GM18508 (cell line): ENCODE measurements at regions not wholly inside any gene's neighbourhood (a gene's known extent, or its start where the extent isn't known, plus 50 kb on each side); places are given as distances from the start of the nearest gene placed in this dataset.
A peak's percentile ranks its signal among the peaks of the same experiment; 100 is the strongest.
"Not testable (repeated sequence)": the region's sequence is repeated elsewhere in the genome, so short reads cannot be mapped to it uniquely, and the experiment has no call there.

ENCODE experiments used
- ATAC-seq: cut with Tn5 transposase; IDR thresholded peaks from one replicate; pipeline ENCODE4 v1.9.1; 2021; ENCODE audit warnings: moderate number of reproducible peaks; ENCODE audit not compliant: insufficient read depth, unreplicated experiment

DNA sequence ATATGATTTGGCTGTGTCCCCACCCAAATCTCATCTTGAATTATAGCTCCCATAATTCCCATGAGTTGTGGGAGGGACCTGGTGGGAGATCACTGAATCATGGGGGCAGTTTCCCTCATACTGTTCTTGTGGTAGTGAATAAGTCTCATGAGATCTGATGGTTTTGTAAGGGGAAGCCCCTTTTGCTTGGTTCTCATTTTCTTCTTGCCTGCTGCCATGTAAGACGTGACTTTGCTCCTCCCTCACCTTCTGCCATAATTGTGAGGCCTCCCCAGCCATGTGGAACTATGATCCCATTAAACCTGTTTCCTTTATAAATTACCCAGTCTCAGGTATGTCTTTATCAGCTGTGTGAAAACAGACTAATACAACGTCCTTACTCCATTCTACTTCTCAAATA lies 108.5 kb upstream of the SCAF8 start:
- ATAC-seq, result not testable (repeated sequence)

DNA sequence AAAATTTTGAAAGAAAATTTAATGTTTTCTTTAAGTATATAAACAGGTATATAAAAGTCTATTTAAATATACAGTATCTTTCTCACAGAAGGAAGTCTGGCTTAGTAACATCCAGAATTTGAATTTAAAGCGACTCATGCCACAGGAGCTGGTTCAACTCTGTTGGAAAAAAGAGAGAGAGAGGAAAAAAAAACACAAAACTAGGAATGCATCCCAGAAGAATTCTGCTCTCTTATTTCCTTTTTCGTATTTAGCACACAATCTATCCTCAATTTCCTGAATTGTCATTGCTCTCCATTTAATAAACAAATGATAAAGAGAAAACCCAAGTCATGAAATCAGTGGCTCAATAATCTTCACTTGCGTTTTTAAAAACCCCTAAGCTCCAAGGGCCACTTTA lies 107.5 kb upstream of the SCAF8 start:
- ATAC-seq, result no peak

DNA sequence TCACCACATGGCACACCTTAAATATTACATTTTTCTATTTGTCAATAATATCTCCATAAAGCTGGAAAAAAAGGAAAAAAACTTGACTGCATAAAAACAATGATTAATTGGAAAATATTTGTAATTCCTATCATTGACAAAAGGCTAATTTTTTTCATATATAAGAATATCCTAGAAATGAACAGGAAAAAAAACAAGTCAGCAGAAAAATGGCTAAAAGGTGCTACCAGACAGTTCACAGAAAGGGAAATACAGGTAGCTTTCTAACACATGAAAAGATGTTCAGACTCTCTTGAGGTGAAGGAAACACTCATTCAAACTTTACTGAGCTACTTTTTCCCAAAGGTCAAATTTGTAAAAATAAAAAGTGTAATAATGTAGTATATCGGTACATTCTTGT lies 104.1 kb upstream of the SCAF8 start:
- no peak for ATAC-seq

DNA sequence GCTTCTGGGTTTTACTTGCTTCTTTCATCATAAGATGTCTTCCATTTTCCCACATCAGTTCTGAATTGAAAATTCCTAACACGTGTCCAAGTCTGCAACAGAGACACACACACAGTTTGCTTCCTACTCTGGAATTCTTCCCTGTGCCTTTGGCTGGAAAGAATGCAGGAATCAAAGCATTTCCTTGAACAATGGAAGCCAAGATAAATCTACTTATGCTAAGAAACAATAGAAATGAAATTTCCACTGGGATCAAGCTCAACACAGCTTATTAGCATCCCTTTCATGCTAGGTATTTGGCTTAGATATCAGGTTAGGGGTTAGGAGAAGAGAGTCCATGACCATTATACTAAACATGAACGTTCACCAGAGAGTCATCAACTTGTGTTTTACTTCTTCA lies 101.1 kb upstream of the SCAF8 start:
- no peak for ATAC-seq

DNA sequence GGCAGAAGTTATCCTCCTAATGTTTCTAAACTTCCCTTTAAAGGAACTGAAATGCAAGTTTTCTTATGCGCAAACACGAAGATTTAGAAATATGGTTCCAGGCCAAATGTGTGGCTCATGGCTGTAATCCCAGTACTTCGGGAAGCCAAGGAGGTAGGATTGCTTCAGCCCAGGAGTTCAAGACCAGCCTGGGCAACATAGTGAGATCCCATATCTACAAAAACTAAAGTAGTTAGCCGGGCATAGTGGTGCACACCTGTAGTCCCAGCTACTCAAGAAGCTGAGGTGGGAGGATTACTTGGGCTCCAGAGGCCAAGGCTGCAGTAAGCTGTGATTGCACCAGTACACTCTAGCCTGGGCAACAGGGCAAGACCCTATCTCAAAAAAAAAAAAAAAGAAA lies 95.8 kb upstream of the SCAF8 start:
- ATAC-seq, result no peak

DNA sequence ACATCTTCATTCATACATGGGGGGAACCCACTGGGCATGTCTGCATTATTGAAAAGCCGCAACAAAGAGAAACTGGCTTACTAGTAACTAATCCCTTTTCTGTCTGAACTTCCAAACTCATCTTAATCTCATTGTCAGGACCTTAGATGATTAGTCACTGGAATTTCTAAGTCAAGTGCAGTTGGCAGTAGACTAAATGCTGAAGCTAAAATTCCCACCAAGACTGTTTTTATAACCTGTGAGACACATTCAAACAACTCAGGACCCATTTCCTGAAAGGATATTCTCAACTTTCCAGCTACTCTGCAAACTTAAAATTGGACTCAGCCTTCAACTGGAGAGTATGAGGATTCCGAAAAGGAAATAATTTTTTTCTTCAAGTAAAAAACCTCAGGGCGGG lies 94.8 kb upstream of the SCAF8 start:
- no peak for ATAC-seq

DNA sequence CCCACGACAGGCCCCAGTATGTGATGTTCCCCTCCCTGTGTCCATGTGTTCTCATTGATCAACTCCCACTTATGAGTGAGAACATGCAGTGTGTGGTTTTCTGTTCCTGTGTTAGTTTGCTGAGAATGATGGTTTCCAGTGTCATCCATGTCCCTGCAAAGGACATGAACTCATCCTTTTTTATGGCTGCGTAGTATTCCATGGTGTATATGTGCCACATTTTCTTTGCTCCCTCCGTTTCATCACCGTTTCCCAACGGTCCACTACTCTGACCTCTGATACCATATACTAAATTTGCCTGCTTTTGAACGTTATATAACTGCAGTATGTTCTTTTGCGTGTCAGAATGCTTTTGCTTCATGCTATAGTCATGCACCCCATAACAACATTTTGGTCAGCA lies 94.0 kb upstream of the SCAF8 start:
- ATAC-seq, result not testable (repeated sequence)

DNA sequence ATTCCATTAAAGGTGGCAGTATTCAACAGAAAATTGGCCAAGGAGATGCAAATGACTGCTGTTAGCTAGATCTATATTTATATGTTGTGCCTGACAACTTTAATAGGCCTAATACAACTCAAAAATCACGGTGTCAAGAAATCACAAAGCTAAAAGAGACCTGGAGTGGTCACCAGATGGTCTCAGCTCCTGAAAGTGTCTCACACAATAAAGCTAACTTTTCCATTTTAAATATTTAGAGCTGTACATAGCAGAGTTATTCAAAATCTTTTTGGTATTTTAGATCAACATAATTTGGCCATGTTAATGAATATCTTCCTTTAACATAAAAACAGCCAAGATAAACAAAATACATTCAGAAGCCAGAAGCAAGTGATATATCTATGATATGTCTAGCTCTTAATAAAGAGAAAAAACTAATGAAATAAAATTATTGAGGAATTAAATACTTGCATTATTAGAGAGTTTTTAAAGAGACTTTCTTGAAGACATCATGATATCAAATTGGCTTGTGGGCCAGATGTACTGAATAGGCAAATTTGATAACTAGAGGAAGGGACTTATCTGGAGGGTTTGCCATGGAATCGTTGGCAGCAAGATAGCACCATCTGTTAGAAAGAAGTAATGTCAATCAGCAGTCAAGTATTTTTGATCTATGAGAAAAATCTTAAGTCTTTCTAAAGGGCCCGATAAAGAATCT lies 84.9 kb upstream of the SCAF8 start:
- no peak for ATAC-seq

DNA sequence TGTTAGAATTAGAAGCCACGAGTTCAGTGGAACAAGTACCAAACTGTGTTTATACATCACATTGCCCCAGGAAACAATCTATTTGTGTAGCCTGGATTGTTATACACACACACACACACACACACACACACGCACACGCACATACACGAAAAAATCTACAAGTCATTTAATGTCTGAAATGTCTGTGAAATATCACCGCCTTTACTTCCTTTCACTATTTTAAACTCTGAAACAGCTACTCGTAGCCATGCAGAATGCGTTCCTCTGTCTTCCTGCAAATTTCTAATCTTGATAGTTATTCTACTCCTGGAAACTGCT lies 84.4 kb upstream of the SCAF8 start:
- no peak for ATAC-seq

DNA sequence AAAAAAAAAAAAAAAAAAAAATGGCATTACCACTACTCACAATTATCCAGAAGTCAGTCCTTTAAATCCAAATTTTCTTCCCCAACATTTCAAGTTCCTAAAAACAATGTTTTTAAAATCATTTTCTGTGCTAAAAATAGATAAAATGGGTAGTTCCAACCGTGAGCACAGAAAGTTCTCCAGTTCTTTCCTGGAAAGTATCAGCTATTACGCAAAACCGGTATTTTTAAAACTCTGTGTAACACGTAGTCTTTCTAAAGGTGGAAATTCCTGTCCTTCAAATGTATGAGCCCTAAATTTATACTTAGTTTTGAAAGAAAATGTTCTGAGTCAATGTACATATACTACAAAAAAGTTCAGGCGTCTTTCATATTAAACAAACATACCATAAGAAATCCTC lies 83.5 kb upstream of the SCAF8 start:
- ATAC-seq, result no peak

DNA sequence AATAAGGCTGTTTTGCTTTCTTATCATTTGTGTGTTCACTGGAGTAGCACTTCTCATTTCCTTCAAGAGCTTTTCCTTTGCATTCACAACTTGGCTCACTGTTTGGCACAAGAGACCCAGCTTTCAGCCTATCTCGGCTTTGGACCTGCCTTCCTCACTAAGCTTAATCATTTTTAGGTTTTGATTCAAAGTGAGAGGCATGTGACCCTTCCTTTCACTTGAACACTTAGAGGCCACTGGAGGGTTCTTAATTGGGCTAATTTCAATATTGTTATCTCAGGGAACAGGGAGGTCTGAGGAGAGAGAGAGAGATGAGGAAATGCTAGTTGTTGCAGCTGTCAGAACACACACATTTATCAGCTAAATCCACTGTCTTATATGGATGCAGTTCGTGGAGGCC lies 82.9 kb upstream of the SCAF8 start:
- ATAC-seq, result no peak

DNA sequence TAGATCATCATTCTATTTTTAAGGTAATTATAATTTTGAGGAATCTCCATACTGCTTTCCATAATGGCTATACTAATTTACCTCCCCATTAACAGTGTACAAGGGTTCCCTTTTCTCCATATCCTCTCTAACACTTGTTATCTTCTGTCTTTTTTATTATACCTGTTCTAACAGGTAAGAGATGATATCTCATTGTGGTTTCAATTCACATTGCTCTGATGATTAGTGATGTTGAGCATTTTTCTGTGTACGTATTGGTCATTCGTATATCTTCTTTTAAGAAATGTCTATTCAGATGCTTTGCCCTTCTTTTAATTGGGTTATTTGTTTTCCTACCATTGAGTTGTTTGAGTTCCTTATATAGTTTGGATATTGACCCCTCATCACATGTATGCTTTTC lies 81.6 kb upstream of the SCAF8 start:
- no peak for ATAC-seq

DNA sequence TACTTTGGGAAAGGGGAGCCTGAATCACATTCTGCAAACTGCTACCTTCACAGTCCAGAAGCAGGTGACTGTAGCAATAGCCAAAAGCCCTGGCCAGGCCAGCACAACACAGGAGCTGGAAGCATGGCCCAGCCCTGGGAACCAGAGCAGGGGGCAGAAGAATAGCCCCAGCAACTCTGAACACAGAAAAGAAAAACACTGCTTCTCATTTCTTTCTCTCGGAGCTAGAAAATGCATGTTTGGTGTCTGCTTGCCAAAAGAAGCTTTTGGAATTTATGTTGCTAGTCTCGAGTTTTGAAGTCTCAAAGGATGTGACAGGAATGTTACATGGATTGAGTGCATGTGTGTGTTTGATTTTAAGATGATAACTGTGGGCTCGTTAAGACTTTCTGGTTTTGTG lies 79.8 kb upstream of the SCAF8 start:
- no peak for ATAC-seq

DNA sequence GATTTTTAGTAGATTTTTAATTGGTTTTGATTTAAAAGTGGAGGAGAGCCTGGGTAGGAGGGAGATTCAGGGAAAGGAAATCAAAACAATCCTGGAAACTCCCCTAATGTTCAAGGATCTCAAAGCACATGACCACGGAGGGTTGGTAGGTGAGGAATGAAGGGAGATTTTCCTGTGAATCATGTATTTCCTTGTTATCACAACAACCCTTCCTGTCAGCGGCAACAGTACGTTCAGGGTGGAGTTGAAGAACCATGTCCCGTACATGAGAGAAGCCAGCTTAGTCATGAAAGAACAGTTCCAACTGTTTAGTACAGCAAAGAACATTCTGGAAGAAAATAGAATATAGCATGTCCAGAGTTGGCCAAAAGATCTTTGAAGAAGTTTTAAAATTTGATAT lies 79.4 kb upstream of the SCAF8 start:
- no peak for ATAC-seq

DNA sequence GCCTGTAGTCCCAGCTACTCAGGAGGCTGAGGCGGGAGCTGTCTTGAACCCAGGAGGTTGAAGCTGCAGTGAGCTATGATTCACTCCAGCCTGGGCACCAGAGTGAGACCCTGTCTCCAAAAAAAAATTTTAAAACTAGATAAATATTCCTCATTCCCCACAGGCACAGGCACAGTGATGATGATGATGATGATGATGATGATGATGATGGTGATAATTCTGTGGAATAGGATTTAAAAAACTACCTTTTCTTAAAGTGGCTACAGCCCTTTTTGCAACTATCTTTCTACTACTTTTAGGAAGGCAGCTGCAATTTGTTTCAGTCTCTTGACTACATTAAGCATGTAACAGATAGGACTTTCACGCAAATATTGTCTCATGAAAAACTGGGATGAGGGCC lies 76.6 kb upstream of the SCAF8 start:
- no peak for ATAC-seq

DNA sequence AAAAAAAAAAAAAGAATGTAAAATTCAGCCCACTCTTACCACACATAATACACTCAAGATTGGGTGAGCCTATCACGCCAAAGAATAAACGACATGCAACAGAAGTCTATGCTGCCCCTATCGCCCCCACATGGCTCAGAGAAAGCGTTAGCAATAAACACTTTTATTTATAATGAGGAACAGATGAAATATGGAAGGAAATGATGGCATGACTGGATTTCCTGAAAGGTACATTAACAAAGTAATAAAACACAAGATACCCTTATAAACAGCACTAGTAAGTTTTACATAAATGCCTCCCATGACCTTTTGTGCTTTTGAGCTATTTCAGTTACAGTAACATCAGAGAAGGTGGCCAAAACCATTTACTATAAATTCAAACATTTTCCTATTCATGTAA lies 71.4 kb upstream of the SCAF8 start:
- ATAC-seq, result no peak

DNA sequence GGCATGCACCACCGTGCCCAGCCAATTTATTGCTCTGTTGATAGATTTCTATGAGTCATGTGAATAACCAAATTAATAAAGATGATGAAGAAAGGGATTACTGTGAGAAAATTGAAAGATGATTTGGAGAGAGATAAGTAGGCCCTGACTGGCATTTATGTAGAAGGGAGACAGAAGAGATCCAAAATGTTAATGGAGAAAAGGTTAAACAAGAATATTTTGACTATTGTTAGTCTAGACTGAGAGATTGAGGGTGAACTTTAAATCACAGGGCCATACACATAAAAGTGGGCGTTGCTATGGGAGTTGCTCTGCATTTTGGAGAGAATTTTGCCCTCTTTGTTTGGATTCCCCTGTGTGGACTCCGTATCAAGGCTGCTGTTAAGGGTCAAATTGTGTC lies 68.9 kb upstream of the SCAF8 start:
- no peak for ATAC-seq

DNA sequence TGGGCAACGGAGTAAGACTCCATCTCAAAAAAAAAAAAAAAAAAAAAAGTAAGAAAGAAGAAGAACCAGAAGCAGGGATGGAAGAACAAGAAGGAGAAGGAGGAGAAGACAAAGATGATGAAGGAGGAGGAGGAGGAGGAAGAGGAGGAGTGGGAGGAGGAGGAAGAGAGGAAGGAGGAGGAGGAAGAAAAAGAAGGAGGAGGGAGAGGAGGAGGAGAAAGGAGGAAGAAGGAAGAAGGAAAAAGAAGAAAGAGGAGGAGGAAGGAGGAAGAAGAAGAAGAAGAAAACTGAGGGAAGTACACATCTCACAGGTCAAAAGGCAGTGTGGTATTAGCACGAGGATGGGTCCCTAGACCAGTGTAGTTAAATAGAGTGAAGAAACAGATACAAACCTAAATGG lies 65.1 kb upstream of the SCAF8 start:
- no peak for ATAC-seq

DNA sequence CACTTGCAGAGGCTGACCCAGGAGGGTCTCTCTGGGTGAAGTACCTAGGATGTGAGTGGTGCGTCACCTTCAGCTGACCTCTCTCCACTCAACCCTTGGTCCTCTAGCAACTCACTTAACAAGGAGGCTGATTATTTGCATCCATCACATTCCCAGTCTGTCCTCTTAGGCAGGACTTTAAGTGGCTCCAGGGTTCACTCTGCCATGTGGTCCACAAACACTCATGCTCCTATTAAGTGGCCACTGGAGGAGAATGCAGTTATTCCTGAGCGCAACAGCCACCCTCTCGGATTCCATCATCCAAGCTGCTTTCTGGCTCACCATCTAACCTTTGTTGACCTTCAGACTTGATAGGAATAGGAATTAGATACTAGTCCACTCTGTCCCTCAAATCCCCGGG lies 61.1 kb upstream of the SCAF8 start:
- ATAC-seq, result no peak

DNA sequence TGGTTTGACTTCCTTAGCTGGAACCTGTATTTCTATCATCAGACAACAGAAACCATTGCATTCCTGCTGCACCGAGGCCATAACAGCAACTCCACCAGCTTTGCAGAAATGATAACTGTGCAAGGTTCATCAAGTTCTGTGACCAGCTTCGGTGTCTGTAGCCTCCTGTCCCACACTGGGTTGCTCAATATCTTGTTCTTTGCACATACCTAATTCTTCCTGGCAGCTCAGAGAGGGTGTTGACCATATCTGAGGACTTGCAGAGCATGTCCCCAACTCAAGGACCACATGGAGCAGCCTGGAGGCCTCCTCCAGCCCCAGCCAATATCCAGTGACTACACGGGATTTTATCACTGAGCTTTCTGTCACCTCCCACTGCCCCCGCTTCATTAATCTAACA lies 59.3 kb upstream of the SCAF8 start:
- no peak for ATAC-seq

DNA sequence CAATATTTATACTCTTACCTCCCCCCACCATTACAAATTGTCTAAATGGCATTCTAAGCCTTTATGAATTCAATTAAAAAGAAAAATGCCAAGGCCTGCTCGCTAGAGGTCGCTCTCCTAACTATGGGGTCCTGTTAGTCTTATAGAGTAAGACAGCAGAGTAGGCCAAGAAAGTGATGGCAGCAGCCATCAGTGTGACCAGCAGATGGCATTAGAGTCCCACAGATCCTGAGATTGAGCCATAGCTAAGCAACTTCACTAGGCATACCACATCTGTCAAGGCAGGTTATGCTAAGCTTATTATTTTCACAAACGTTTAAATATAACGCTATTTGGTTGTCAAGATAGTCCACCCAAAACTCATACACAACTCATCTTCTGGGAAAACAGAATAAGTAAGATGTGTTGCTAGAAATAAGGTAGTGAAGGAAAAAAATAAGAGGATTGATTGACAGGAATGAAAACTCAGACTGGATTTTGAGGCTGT lies 57.6 kb upstream of the SCAF8 start:
- peak; percentile 99 for ATAC-seq

DNA sequence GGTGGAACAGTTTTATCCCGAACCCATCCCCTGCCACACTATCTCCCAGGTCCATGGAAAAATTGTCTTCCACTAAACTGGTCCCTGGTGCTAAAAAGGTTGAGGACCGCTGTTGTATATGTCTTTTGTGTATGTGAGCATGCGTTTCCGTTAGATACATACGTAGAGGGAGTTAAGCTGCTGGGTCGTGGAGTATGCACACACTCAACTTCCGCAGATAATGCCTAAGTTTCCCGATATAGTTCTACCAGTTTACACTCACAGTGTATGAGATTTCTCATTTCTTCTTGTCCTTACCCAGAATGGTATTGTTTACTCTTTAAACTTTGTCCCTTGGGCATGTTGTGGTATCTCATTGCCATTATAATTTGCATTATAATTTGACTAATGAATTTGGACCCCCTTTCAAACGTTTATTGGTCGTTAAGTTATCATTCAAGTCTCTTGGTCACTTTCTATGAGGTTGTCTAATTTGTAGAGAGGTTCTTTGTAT lies 50.5 kb upstream of the SCAF8 start:
- no peak for ATAC-seq
